Dermis blood vessel endothelial cell (primary cell): ENCODE measurements at regions not wholly inside any gene's neighbourhood (a gene's known extent, or its start where the extent isn't known, plus 50 kb on each side); places are given as distances from the start of the nearest gene placed in this dataset.

Experiments
- DNase-seq: peaks from one replicate; pipeline ENCODE4 v3.0.0; 2010

DNA sequence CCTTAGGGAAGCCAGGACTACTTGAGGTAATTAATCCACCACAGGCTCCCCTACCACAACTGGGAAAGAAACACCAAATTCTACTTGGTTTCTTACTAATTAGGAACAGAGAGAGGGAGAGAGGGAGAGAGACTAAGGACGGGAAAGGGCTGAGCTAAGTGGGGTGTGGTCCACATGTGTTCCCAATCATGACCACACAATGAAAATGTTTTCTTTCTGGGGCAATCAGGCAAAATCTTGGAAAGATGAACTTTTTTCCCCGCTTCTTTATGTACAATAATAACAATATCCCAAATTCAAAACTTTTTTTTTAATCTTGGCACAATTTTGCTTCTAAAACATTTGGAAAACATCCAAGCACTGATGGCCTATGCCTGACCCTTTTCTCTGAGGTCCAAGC lies 734.4 kb downstream of the MAFB start:
- DNase-seq: no peak

DNA sequence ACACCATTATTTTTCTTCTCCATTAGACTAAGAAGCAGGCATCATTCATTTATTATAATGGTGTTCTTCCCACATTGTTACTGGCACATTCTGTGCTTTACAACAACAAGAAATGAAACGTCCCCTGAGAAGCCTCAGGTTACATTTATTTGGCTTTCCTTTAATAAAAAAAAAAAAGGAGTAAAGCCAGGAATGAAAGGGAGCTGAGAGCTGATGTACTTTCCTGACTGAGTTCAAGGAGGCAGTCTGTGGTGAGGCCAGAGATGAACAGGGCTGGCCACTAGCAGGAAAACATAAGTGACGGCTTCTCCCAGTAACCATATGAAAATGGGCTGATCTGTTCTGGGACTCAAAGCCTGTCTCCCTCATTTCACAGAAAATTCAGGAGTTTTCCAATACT lies 742.1 kb downstream of the MAFB start:
- no peak for DNase-seq

- no peak for DNase-seq
Observed at GRCh38 chr20:39946053-39946810, 742.8 kb downstream of the MAFB start.

DNA sequence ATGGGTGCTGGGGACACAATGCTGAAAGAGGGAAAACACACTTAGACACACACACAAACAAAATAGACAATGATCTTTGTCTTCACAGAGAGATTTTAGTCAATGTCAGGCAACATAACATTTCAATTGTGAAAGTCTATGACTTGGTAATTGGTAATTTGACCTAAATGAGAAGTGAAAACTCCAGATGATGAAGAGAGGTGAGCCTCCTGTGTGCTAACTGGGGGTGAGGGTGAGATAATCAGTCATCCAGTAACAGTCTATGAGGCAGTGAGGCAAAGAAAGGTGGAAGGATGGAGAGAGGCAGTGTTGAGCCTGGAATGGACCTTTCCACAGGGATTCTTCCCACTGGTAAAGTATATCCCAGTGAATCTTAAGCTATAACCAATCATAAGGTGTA lies 744.2 kb downstream of the MAFB start:
- no peak for DNase-seq

GRCh38 chr20:39943336-39943735 lies 745.7 kb downstream of the MAFB start:
- no peak for DNase-seq

DNA sequence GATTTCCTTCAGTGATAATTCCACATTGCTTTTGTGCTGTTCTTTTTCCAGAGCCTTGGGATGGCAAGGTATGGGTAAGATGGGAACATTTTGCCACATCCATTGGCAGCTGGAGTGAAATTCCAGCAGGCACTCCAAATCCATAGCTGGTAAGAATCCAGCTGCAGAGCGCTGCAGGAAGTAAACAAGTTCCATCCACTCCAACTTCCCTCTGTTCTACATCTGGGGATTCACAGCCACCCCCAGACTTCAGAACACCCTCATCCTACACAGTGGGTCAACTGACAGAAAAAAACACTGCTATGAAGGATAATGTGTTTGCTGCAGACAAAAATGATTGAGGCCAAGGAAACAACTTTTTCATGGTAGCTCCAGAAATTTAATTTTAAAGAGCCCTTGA lies 747.8 kb downstream of the MAFB start:
- DNase-seq: no peak

DNA sequence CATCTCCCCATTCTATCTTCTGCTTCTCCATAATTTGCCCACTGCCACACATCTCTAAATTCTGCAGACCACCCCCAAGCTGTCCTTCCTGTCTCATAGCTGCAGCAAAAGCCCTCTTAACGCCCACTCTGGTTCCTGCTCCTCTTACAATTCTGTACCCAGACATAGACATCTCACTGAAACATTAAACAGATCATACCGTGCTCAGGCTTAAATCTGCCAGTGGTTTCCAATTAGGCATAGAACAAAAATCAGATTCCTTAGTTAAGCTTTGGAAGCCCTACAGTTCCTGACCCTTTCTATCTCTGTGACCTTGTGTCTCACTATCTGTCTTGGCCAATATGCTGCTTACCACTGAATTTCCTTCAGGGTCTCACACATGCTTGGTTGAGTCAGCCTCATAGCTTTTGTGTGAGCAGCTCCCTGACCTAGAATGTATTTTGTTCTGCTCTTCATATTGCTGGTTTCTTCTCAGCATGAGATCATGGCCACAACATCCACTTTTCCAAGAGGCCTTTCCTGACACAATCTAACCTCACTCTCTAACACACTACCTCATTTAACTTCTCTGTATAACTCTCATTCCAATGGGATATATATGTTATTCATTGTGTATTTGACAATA lies 749.7 kb downstream of the MAFB start:
- DNase-seq: no peak

GRCh38 chr20:39936401-39936800 lies 752.6 kb downstream of the MAFB start:
- DNase-seq: no peak

DNA sequence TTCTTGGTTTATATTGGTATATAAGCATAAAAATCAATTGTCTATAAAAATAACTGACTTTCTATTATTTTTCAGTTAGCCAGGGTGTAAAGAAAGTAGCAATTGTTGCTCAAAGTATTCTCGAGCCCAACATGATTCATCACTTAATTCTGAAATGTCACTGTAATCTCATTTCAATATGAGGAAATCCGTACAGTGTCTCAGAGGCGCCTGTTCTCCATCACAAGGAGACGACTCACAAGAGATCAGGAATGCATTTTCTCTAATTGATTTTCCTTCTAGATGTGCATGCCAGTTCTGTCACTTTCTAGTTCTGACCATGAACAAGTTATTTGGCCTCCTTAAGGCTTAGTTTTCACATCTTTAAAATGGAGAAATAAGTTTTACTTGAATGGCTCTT lies 753.1 kb downstream of the MAFB start:
- no peak for DNase-seq

- DNase-seq: no peak
Observed at GRCh38 chr20:39916236-39916765, 772.7 kb downstream of the MAFB start.

- no peak for DNase-seq
Observed at GRCh38 chr20:39913274-39913673, 775.8 kb downstream of the MAFB start.

- DNase-seq: no peak
Observed at GRCh38 chr20:39911497-39911896, 777.5 kb downstream of the MAFB start.

DNA sequence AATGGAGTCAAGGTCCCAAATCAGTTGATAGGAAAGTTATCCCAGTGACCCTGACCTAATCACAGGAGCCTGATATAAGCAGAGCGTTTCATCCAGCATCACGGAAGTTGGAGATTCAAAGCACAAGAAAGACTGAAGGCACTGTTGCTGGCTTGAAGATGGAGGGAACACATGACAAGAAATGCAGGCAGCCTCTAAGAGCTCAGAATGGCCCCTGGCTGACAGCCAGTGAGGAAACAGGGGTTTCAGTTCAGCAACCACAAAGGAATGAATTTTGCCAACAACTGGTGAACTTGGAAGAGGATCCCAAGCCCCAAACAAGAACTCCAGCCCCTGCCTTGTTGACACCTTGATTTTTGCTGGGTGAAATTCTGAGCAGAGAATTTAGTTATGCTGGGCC lies 778.5 kb downstream of the MAFB start:
- DNase-seq: no peak

- no peak for DNase-seq
Observed at GRCh38 chr20:39909447-39909846, 779.6 kb downstream of the MAFB start.

DNA sequence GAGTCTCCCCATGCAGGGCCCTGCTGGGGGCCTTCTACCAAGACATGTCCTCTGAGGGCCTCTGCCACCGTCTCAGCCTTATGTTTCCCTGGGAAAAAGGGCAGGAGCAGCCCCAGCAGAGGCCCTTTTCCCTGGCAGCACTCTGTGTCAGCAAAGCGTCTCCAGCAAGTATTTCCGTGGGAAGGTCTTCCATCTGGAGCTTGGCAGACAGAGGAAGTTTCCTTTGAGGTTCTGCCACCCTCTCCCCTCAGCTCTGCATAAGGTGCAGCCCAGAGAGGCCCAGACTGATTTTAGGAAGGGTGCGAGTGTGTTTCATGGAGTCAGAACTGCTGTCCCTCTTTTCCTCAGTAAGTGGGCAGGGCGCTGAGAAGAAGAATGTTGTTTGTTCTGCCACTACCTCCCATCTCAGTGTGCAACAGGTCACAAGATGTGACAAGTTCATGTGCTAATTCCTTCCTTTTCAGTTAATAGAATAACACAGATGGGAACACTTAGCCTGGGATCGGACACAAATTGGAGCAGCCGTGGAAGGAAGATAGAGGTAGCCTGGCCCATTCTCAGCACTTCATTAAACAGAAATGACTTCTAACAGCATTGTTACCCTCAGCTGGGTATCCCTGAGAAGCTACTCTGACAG lies 784.4 kb downstream of the MAFB start:
- DNase-seq: no peak

DNA sequence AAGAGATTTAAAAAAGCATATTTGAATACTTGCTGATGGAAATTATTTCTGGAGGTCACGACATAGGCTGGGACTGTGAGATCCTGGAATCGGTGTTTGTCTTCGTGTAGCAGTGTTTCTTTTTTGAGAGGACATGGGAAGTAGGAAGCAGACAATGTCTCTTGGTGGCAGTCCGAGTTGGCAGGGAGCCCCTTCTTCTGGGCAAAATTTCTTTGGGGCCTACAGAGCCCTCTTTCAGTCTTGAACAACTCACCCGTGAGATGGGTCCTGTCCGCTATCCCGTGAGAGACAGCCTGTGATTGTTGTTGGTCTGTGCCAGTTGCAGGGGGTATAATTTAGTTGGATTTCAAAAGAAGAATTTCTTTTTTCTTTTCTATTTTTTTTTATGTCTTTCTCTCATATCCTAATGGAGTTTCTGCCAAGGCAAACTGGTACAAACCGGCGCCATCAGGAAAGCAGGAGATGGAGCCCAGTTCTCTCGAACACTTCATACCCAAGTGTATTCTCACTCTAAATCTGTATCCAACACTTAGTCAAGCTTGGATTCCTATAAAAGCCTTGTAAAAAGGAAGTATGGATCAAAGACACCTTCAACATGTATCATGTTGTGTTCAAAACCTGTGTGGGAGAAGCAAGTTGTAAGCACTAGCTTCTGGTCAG lies 785.1 kb downstream of the MAFB start:
- no peak for DNase-seq

DNA sequence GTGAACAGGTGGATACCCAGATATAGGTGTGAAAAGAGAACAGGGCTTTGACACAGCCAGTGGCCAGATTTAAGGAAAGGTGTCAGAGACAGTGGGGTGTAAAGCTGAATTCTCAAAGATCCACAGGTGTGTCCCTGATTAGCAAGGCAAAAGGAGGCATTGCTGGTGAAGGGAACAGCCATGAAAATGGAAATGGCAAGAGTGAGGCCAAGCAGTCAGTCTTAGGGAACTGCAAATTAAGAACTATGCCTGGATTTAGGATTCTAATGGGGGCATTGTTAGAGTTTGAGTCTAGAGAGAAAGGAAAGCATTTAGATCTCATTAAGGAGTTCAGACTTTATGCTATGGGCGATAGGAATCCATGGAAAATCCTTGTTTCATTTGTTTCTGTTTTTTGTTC lies 789.2 kb downstream of the MAFB start:
- DNase-seq: no peak

DNA sequence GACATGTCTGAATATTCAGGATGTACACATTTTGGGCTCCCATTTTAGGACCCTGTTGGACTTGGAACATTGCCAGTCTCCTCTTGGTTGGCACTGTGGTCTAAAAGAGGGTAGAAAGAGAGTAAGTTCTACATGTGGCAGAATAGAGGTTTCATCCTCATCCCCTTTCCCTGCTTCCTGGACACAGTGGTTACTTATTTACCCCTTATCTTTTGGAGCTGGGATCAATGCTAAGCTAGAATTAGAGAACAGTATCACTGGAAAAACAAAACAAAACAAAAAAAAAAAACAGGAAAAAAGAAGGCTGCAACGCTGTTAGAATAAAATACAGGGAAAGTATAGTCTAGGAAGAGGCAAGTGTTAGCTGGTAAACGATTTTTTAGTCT lies 790.6 kb downstream of the MAFB start:
- no peak for DNase-seq

DNA sequence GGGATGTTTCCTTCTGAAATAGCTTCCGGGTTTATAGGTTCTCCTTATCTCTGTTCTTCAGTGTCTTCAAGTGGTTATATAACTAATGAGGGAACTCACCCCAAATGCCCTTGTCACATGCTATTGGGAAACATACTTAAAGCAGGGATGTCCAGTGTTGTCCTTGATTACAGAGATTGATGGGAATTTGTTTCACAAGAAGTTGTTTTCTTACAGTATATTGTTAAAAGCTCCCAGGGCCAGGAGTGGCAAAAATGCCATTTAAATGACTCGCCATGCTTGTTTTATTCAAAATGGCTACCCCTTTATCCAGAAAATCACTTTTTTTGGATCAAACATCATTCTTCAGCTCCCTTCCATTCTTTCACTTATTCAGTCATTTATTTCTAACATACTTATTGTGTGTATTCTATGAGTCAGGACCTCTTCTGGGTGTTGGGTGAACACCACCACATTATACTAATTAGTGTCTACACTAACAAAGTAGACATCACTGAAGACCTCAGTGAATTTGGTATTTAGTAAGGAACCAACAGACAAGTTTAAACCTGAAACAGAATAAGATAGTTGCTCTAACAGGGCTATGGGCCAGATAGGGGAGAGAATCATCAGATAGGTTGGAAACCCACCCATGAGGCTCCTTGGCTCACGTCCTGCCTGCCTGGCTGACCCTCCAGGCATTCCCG lies 791.1 kb downstream of the MAFB start:
- no peak for DNase-seq

DNA sequence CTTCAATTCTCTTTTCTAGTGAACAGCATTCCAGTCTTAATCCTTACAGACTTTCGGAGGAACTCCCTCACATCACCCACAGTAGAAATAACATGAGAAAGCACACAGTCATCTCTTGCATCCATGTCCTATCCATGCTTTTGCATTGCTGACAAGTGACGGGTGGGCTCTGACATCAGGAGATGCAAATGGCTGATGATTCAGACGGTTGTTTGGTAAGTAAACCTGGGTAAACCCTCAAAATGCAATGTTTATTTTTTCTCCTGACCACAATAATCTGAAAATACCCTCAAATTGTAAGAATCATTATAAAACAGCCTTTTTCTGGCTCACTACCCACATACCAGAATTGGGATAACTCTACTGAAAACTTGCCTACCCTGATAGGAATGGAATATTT lies 792.0 kb downstream of the MAFB start:
- no peak for DNase-seq

DNA sequence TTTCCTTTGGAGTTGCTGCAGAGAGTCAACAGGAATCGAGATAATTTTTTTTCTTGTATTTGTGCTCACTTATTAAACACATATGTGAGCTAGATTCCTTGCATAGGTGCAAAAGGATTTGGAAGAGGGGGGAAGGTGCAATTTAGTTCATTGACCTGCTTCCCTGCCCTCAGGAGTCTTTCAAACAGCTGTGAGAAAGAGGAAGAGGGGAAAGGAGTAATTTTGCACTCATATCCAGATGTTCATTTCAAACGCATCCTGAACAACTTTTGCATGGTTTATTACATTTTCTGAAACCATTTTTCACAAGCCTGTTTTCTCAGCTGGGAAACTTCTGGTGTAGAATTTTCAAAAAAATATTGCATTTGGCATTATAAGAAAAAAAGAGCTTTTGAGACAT lies 795.0 kb downstream of the MAFB start:
- no peak for DNase-seq

GRCh38 chr20:39893003-39893685 lies 795.9 kb downstream of the MAFB start:
- no peak for DNase-seq
